Kidney capillary endothelial cell (primary cell): ENCODE measurements at regions not wholly inside any gene's neighbourhood (a gene's known extent, or its start where the extent isn't known, plus 50 kb on each side); places are given as distances from the start of the nearest gene placed in this dataset.
A peak's percentile ranks its signal among the peaks of the same experiment; 100 is the strongest.

Experiments
- DNase-seq: peaks from one replicate; pipeline ENCODE4 v3.0.0-alpha.2; 2018; ENCODE audit warnings: low spot score

GRCh38 chr6:91538622-91539021 is 951.8 kb upstream of the MAP3K7 start:
- DNase-seq, result no peak

- DNase-seq, result no peak
These were observed 947.7 kb upstream of the MAP3K7 start for GRCh38 chr6:91534614-91535013.

- no peak for DNase-seq
These were observed 936.6 kb upstream of the MAP3K7 start for GRCh38 chr6:91523511-91523910.

GRCh38 chr6:91521999-91522398 is 935.1 kb upstream of the MAP3K7 start:
- no peak for DNase-seq

DNA sequence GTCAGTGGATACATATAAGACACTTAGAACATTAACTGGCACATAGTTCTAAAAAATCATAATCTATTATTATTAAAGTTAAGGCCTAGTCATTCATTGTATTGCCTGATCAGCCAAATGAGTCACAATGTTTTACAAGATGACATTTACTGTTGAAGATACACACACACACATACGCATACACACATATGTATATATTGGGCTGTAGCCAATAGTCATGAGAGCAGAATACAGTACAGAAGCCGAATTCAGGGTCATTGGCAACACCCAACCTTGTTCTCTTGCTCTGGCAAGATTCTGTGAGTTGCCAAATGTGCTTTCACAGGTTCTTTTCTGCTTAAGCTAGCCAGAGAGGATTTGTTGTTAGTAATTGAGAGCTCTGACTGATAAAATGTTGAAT is 922.8 kb upstream of the MAP3K7 start:
- DNase-seq, result no peak

DNA sequence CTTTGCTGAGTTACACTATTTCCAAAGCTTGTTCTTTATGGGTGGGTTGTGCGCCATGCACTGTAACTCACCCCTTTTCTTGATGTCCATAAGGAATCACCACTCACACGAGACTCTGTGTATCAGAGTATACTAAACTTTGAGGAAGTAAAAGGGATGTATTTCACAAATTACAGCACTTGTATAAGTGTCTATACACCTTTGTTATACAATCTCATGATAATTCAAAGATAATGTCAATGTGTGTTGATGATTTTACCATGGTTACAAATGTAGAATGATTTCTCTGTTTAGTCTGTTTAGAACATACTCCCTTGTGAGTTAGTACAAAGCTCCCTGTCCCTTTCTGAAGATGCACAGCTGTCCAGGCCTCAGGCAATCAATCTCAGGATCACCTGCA is 922.2 kb upstream of the MAP3K7 start:
- no peak for DNase-seq

- no peak for DNase-seq
These were observed 919.6 kb upstream of the MAP3K7 start for GRCh38 chr6:91506509-91506908.

DNA sequence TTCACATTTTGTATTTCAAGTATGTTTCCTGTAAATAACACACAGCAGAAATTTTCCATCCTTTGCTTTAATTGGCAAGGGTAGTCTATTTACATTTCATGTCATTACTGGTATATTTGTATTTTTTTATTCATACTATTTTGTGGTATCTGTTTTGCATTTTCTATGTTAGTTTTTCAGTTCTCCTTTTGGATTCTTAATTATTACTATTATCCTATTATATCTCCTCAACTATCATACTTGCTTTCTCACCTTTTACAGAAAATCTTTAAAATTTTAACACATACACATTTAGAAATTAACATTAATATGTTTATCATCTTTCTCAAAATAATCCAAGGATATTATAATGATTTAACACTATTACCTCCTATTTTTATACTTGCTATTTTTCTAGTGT is 918.3 kb upstream of the MAP3K7 start:
- DNase-seq, result no peak

GRCh38 chr6:91501930-91502329 is 915.1 kb upstream of the MAP3K7 start:
- no peak for DNase-seq

- DNase-seq, result no peak
These were observed 913.9 kb upstream of the MAP3K7 start for GRCh38 chr6:91500689-91501303.

GRCh38 chr6:91498576-91498975 is 911.7 kb upstream of the MAP3K7 start:
- no peak for DNase-seq

DNA sequence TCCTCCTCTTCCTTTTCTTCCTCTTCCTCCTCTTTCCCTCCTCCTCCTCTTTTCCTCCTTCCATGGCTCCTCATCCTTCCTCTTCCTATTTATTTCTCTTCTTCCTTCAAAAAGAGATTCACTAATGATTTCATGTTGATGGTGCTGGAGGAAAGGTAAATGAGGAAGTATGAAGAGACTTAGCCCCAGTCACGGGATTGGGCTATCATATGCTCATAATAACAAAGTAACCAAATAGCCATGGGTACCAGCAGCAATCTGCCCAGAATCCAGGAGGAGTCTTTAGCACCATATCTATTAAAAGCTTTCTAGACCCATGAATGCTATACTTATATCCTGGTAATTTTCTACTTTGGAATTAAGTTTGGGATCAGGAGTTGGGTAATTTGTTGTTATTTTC is 910.9 kb upstream of the MAP3K7 start:
- DNase-seq, result no peak

DNA sequence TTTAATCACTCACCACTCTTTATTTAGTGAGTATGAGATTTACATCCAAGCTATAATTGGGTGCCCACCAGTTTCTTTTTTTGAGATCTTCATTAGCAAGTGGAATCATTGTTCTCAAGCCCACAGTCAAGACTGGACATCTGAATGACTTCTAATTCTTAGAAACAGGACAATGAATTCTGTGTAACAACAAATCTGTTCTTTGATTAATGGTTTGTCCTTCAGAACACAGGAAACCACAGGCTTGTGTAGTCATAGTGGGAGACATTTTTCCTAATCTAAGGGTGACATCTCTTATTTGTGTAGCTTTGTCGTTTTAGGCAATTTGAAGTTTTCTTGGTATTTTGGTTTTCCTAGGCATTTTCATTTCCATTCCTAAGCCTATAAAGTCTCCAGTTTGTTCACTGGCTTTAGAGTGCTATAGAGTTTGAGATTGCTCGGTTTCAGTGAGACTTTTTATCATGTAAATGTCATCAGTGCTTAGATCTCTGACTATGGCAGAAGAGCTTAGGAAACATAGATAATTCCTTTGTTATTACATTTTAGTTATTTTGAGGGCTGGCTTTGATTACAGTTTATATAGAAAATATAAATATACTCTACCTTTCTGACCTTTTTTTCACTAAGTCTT is 903.9 kb upstream of the MAP3K7 start:
- DNase-seq, result peak; percentile 3

- DNase-seq, result no peak
These were observed 901.0 kb upstream of the MAP3K7 start for GRCh38 chr6:91487696-91488392.

- DNase-seq, result no peak
These were observed 899.3 kb upstream of the MAP3K7 start for GRCh38 chr6:91486200-91486599.

GRCh38 chr6:91485047-91485446 is 898.2 kb upstream of the MAP3K7 start:
- DNase-seq, result no peak

GRCh38 chr6:91483415-91484105 is 896.7 kb upstream of the MAP3K7 start:
- no peak for DNase-seq

- peak; percentile 39 for DNase-seq
These were observed 895.6 kb upstream of the MAP3K7 start for GRCh38 chr6:91482498-91482897.

GRCh38 chr6:91480402-91480801 is 893.5 kb upstream of the MAP3K7 start:
- DNase-seq, result no peak

DNA sequence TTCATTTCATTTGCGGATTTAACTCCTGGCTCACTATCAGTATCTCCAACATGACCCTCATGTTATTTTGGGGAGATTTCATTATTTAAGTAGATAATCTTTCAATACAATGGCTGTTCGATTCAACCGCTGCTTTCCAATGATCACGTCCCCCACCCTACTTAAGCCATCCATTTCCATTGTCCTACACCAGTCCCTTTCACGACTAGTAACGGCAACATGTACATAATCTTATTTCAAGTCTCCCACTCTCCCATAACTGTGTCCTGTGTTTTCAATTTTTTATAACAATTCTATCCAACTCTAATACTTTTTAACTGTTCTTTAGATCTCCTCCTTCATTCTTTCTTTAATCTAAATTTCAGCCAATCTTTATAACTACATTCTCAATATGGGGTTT is 890.8 kb upstream of the MAP3K7 start:
- no peak for DNase-seq

GRCh38 chr6:91476000-91476399 is 889.1 kb upstream of the MAP3K7 start:
- no peak for DNase-seq

DNA sequence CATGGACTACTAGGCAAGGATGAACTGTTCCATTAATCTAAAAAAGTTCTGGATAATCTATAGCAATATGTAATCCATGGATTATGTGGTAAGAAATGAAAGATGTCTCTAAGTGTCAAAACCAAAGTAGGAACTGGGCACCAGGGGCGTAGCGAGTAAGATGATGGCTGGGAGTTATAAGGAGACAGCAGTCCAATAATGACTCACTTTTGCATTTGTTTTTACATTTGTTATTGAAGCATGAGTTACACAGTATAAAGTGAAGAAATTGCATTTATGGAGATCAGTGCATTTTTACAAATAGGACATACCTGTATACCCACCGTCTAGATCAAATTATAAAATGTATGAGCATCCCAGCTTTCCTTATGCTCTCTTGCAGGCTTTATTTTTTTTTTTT is 878.5 kb upstream of the MAP3K7 start:
- no peak for DNase-seq

DNA sequence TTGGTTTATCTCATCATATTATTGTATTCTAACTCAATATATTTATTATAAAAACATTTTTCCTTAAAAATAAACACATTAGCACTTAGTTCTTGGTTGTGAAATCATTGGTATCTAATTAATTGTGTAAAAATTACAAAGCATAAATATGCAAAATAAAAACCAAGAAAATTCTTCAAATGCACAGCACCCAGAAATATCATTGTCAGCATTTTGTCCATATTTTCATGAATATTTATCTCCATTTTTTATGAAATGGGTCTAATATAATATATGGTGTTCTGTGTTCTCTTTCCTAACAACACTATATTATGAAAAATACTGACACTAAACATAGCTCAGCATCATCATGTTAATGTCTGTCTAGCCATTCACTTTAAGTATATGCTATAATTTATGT is 877.8 kb upstream of the MAP3K7 start:
- no peak for DNase-seq
